Vagina (tissue), 2 donors: ENCODE measurements at regions not wholly inside any gene's neighbourhood (a gene's known extent, or its start where the extent isn't known, plus 50 kb on each side); places are given as distances from the start of the nearest gene placed in this dataset.

ENCODE experiments used
- POLR2AphosphoS5 ChIP-seq, 2 donors: sonication (generic); formaldehyde crosslinking; IDR thresholded peaks; one replicate each; pipeline ENCODE4 v1.9.0; 2017; ENCODE audit warnings: antibody characterized with exemption in 2 of 2, mild to moderate bottlenecking in 2 of 2, low read depth in 1 of 2; ENCODE audit not compliant: insufficient read depth in 1 of 2
- TF ChIP-seq, protein P1 (sequence below), 3 experiments: fragments of 450-650 bp in 2 of 3; fragments of 200-600 bp in 1 of 3; sonication (generic) in 1 of 3; IDR thresholded peaks; one replicate each; pipeline ENCODE4 v1.5.1; 2017 to 2019; ENCODE audit warnings: antibody characterized with exemption in 3 of 3, mild to moderate bottlenecking in 2 of 3, moderate library complexity in 2 of 3

DNA sequence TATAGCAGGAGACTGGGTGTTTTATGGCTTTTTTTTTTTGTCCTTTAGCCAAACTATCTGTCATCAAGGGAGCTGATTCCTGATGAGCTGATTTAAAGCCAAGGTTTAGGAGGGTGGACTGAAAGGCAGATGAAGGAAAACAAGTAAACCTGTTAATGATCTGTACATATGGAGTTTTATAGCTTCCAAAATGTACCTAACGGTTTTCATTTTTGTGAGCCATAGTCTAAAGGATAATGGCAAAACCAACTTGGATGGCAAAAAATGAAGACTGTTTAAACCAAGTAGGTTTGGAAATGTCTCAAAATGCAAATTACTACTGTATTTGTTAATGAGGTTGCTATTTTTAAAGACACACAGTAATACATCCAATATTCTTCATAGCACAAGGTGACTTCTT lies 281.5 kb downstream of the YTHDC2 start:
- no peak for TF ChIP-seq POLR2AphosphoS5 (IDR thresholded peaks at IDR 0.05; ENCODE audit: insufficient read depth in 1 of 2, low read depth in 1 of 2)
- TF ChIP-seq, protein P1, sequence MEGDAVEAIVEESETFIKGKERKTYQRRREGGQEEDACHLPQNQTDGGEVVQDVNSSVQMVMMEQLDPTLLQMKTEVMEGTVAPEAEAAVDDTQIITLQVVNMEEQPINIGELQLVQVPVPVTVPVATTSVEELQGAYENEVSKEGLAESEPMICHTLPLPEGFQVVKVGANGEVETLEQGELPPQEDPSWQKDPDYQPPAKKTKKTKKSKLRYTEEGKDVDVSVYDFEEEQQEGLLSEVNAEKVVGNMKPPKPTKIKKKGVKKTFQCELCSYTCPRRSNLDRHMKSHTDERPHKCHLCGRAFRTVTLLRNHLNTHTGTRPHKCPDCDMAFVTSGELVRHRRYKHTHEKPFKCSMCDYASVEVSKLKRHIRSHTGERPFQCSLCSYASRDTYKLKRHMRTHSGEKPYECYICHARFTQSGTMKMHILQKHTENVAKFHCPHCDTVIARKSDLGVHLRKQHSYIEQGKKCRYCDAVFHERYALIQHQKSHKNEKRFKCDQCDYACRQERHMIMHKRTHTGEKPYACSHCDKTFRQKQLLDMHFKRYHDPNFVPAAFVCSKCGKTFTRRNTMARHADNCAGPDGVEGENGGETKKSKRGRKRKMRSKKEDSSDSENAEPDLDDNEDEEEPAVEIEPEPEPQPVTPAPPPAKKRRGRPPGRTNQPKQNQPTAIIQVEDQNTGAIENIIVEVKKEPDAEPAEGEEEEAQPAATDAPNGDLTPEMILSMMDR (IDR thresholded peaks at IDR 0.05): no peak
